SK-N-SH (cell line): ENCODE measurements at regions not wholly inside any gene's neighbourhood (a gene's known extent, or its start where the extent isn't known, plus 50 kb on each side); places are given as distances from the start of the nearest gene placed in this dataset.

ENCODE experiments used
- CTCF ChIA-PET: fragments of 300-600, 350-600 bp; formaldehyde crosslinking; extraction: SDS; loops from one replicate; lab custom pipeline; 2021; lab: Yijun Ruan, JAX
- POLR2A ChIA-PET: fragments of 350-600 bp; sonication (Branson Sonifier 250); formaldehyde crosslinking; extraction: SDS; loops from one replicate; lab custom pipeline; 2020; ENCODE audit warnings: antibody characterized with exemption, inconsistent platforms; lab: Yijun Ruan, JAX
- DNase-seq: peaks from one replicate; pipeline ENCODE4 v3.0.0; 2012
- H2AFZ ChIP-seq: fragments of 200-600 bp; sonication (generic); 2 replicates; pipeline ENCODE4 v1.8.1; 2016; ENCODE audit warnings: antibody characterized with exemption, mild to moderate bottlenecking, low read depth
- H3F3A ChIP-seq: fragments of 200-600 bp; sonication (generic); replicated peaks from 2 replicates; pipeline ENCODE3; 2016; ENCODE audit warnings: antibody characterized with exemption, mild to moderate bottlenecking; ENCODE audit not compliant: insufficient read depth
- H3K27ac ChIP-seq, 2 experiments: fragments of 200-500 bp in 1 of 2; fragments of 200-600 bp in 1 of 2; sonication (Bioruptor generic) in 1 of 2; sonication (generic), shearing (Covaris generic) in 1 of 2; 2 replicates each; pipeline versions ENCODE4 v1.5.1 to v1.6.1; 2014 to 2016; ENCODE audit warnings: low read depth in 2 of 2, inconsistent platforms in 1 of 2, low read length in 1 of 2, mild to moderate bottlenecking in 1 of 2, mixed read lengths in 1 of 2
- H3K27me3 ChIP-seq: fragments of 200-600 bp; sonication (generic), shearing (Covaris generic); 2 replicates; pipeline ENCODE4 v1.6.1; 2016; ENCODE audit warnings: mixed run types; ENCODE audit not compliant: insufficient read depth
- H3K36me3 ChIP-seq, 2 experiments: fragments of 200-500 bp in 1 of 2; fragments of 200-600 bp in 1 of 2; sonication (Bioruptor generic) in 1 of 2; sonication (generic) in 1 of 2; replicated peaks in 1 of 2; 2 replicates each; pipeline versions ENCODE3 to v1.5.1; 2014 to 2016; ENCODE audit warnings: low read length in 1 of 2, mild to moderate bottlenecking in 1 of 2; ENCODE audit not compliant: insufficient read depth in 2 of 2, control insufficient read depth in 1 of 2
- H3K4me1 ChIP-seq, 2 experiments: fragments of 200-500 bp in 1 of 2; fragments of 200-600 bp in 1 of 2; sonication (Bioruptor generic) in 1 of 2; sonication (generic), shearing (Covaris generic) in 1 of 2; 2 replicates each; pipeline versions ENCODE4 v1.5.1 to v1.6.1; 2014 to 2016; ENCODE audit warnings: low read depth in 1 of 2, low read length in 1 of 2, mixed run types in 1 of 2; ENCODE audit not compliant: insufficient read depth in 2 of 2, control insufficient read depth in 1 of 2
- H3K4me2 ChIP-seq: fragments of 200-600 bp; sonication (generic), shearing (Covaris generic); 2 replicates; pipeline ENCODE4 v1.6.1; 2017; ENCODE audit warnings: mixed run types
- H3K4me3 ChIP-seq, 2 experiments: fragments of 200-500 bp in 1 of 2; fragments of 200-600 bp in 1 of 2; sonication (Bioruptor generic) in 1 of 2; sonication (generic), shearing (Covaris generic) in 1 of 2; 2 replicates each; pipeline versions ENCODE4 v1.5.1 to v1.8.1; 2014 to 2016; ENCODE audit warnings: low read depth in 2 of 2, inconsistent platforms in 1 of 2, low read length in 1 of 2, mild to moderate bottlenecking in 1 of 2, mixed read lengths in 1 of 2, moderate library complexity in 1 of 2
- H3K79me2 ChIP-seq: fragments of 200-600 bp; sonication (generic); 2 replicates; pipeline ENCODE4 v1.8.1; 2017; ENCODE audit warnings: mild to moderate bottlenecking; ENCODE audit not compliant: insufficient read depth
- H3K9ac ChIP-seq: fragments of 200-600 bp; sonication (generic); 2 replicates; pipeline ENCODE4 v1.6.1; 2017; ENCODE audit warnings: mixed run types
- H3K9me2 ChIP-seq: fragments of 200-600 bp; sonication (generic); 2 replicates; pipeline ENCODE4 v1.6.1; 2017; ENCODE audit warnings: mixed run types
- H3K9me3 ChIP-seq: fragments of 200-600 bp; sonication (generic); 2 replicates; pipeline ENCODE4 v1.6.1; 2017; ENCODE audit warnings: mixed run types, mild to moderate bottlenecking, moderate library complexity
- H4K20me1 ChIP-seq: fragments of 200-600 bp; sonication (generic); 2 replicates; pipeline ENCODE4 v1.6.1; 2017; ENCODE audit warnings: mild to moderate bottlenecking, mixed run types; ENCODE audit not compliant: insufficient read depth
- CHD2 ChIP-seq: fragments of 150-350 bp; IDR thresholded peaks from 2 replicates; pipeline ENCODE4 v1.6.1; 2018; ENCODE audit warnings: low read length; ENCODE audit not compliant: partially characterized antibody
- ELF1 ChIP-seq: IDR thresholded peaks from 2 replicates; pipeline ENCODE4 v1.4.0; 2012
- EP300 ChIP-seq, 2 experiments: IDR thresholded peaks; 2 replicates each; pipeline versions ENCODE4 v1.4.0 to v1.6.1; 2012; ENCODE audit warnings: borderline replicate concordance in 1 of 2, low read depth in 1 of 2, low read length in 1 of 2
- FOSL2 ChIP-seq: IDR thresholded peaks from 2 replicates; pipeline ENCODE4 v1.4.0; 2012; ENCODE audit warnings: low read depth, mild to moderate bottlenecking, moderate library complexity, borderline replicate concordance
- FOXJ3 ChIP-seq: sonication (generic); formaldehyde crosslinking; IDR thresholded peaks from 2 replicates; pipeline ENCODE4 v1.5.1; 2020; ENCODE audit warnings: mild to moderate bottlenecking, missing genetic modification reagents
- FOXM1 ChIP-seq: IDR thresholded peaks from 2 replicates; pipeline ENCODE4 v1.4.0; 2012; ENCODE audit warnings: low read depth, mild to moderate bottlenecking
- GABPA ChIP-seq: IDR thresholded peaks from 2 replicates; pipeline ENCODE4 v1.4.0; 2012; ENCODE audit warnings: low read depth, mild to moderate bottlenecking
- IRF3 ChIP-seq: fragments of 150-350 bp; IDR thresholded peaks from 2 replicates; pipeline ENCODE4 v1.6.1; 2016; ENCODE audit warnings: mild to moderate bottlenecking, low read depth, low read length
- MEF2A ChIP-seq: IDR thresholded peaks from 2 replicates; pipeline ENCODE4 v1.4.0; 2012; ENCODE audit warnings: low read depth, borderline replicate concordance
- MXI1 ChIP-seq: IDR thresholded peaks from 2 replicates; pipeline ENCODE4 v1.6.1; 2012; ENCODE audit warnings: mild to moderate bottlenecking, low read depth, low read length, improper control_type of control experiment
- NFIC ChIP-seq: IDR thresholded peaks from 2 replicates; pipeline ENCODE4 v1.4.0; 2012; ENCODE audit warnings: borderline replicate concordance
- NRF1 ChIP-seq: IDR thresholded peaks from 2 replicates; pipeline ENCODE4 v1.6.1; 2012; ENCODE audit warnings: low read depth, mild to moderate bottlenecking, low read length
- POLR2AphosphoS5 ChIP-seq: IDR thresholded peaks from 2 replicates; pipeline ENCODE4 v1.6.1; 2012; ENCODE audit warnings: low read depth, low read length
- RAD21 ChIP-seq: IDR thresholded peaks from 2 replicates; pipeline ENCODE4 v1.6.1; 2012; ENCODE audit warnings: mild to moderate bottlenecking, low read length
- RCOR1 ChIP-seq: fragments of 150-350 bp; IDR thresholded peaks from 2 replicates; pipeline ENCODE4 v1.6.1; 2017; ENCODE audit warnings: antibody characterized with exemption, low read length
- REST ChIP-seq: IDR thresholded peaks from 2 replicates; pipeline ENCODE4 v1.6.1; 2012; ENCODE audit warnings: mild to moderate bottlenecking, low read depth, low read length, moderate library complexity
- RFX5 ChIP-seq: IDR thresholded peaks from 2 replicates; pipeline ENCODE4 v1.6.1; 2012; ENCODE audit warnings: mild to moderate bottlenecking, improper control_type of control experiment, low read length
- SIN3A ChIP-seq: IDR thresholded peaks from 2 replicates; pipeline ENCODE4 v1.6.1; 2012; ENCODE audit warnings: low read depth, mild to moderate bottlenecking, low read length, moderate library complexity, borderline replicate concordance
- SMC3 ChIP-seq: IDR thresholded peaks from 2 replicates; pipeline ENCODE4 v1.6.1; 2012; ENCODE audit warnings: low read depth, low read length, improper control_type of control experiment
- TCF12 ChIP-seq: IDR thresholded peaks from 2 replicates; pipeline ENCODE4 v1.4.0; 2012
- USF2 ChIP-seq: fragments of 150-350 bp; IDR thresholded peaks from 2 replicates; pipeline ENCODE4 v1.6.1; 2017; ENCODE audit warnings: antibody characterized with exemption, low read length, low read depth, borderline replicate concordance
- YY1 ChIP-seq: IDR thresholded peaks from 2 replicates; pipeline ENCODE4 v1.4.0; 2012; ENCODE audit warnings: low read depth, mild to moderate bottlenecking
- WGBS: methylation state at CpG from one replicate; pipeline ENCODE4 v1.1.6; 2017; ENCODE audit warnings: low lambda C conversion rate; 5-methylcytosine and 5-hydroxymethylcytosine counted together
- TF ChIP-seq, protein P1 (sequence below): IDR thresholded peaks from 2 replicates; pipeline ENCODE4 v1.4.0; 2012; ENCODE audit warnings: low read depth, borderline replicate concordance
- TF ChIP-seq, protein P2 (sequence below): IDR thresholded peaks from 2 replicates; pipeline ENCODE4 v1.4.0; 2012; ENCODE audit warnings: low read depth
- TF ChIP-seq, protein P3 (sequence below): IDR thresholded peaks from 2 replicates; pipeline ENCODE4; 2012
- TF ChIP-seq, protein P4 (sequence below): IDR thresholded peaks from 2 replicates; pipeline ENCODE4 v1.4.0; 2012; ENCODE audit warnings: low read depth, borderline replicate concordance

- WGBS, result 21% methylated on average over 1 of the region's 1 CpG
- POLR2A ChIA-PET, result no interaction called here
- no peaks in the 10 kb centered on the region for H3K9me2 ChIP-seq
- no peaks in the 10 kb centered on the region for H3K79me2 ChIP-seq
- H3F3A ChIP-seq, result peaks cover 7% of the 10 kb centered on the region
- H3K27ac ChIP-seq, result peak overlapping the region in 1 of 2 experiments; percentile 60; a peak in 3 of 4 replicates
- no peaks in the 10 kb centered on the region for H3K27me3 ChIP-seq
- H3K9ac ChIP-seq, result no peak overlapping the region
- peaks cover 0 to 9% of the 10 kb centered on the region in 2 experiments; a peak in 3 of 4 replicates for H3K4me1 ChIP-seq
- H3K9me3 ChIP-seq, result no peaks in the 10 kb centered on the region
- H3K4me3 ChIP-seq, result peak overlapping the region in 1 of 2 experiments; percentile 6; a peak in 1 of 4 replicates
- H3K4me2 ChIP-seq, result peak overlapping the region; percentile 42; the same call in 1 of the 2 replicates
- DNase-seq, result no peak
- no peaks in the 10 kb centered on the region for H3K36me3 ChIP-seq
- peak overlapping the region; percentile 63; the same call in 1 of the 2 replicates for H2AFZ ChIP-seq
- CTCF ChIA-PET, result no interaction called here
- H4K20me1 ChIP-seq, result no peaks in the 10 kb centered on the region
- TF ChIP-seq SMC3 (no peak), USF2 (no peak), EP300 (IDR thresholded peaks at IDR 0.05; ENCODE audit: borderline replicate concordance in 1 of 2, low read depth in 1 of 2, low read length in 1 of 2) (peak in 1 of 2 experiments; percentile 33; a peak in 1 of 4 replicates), FOXJ3 (CRISPR knock-in tag) (no peak), FOXM1 (no peak), ELF1 (no peak), POLR2AphosphoS5 (no peak), GABPA (no peak), YY1 (no peak), REST (no peak), FOSL2 (peak; percentile 60; the same call in 1 of the 2 replicates), MXI1 (no peak), RCOR1 (no peak), NRF1 (no peak), RAD21 (no peak), RFX5 (no peak), CHD2 (no peak), MEF2A (peak; percentile 93), TCF12 (peak; percentile 50), IRF3 (no peak), SIN3A (no peak), NFIC (no peak)
- TF ChIP-seq, protein P1, sequence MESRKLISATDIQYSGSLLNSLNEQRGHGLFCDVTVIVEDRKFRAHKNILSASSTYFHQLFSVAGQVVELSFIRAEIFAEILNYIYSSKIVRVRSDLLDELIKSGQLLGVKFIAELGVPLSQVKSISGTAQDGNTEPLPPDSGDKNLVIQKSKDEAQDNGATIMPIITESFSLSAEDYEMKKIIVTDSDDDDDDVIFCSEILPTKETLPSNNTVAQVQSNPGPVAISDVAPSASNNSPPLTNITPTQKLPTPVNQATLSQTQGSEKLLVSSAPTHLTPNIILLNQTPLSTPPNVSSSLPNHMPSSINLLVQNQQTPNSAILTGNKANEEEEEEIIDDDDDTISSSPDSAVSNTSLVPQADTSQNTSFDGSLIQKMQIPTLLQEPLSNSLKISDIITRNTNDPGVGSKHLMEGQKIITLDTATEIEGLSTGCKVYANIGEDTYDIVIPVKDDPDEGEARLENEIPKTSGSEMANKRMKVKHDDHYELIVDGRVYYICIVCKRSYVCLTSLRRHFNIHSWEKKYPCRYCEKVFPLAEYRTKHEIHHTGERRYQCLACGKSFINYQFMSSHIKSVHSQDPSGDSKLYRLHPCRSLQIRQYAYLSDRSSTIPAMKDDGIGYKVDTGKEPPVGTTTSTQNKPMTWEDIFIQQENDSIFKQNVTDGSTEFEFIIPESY, result no peak
- TF ChIP-seq, protein P2, sequence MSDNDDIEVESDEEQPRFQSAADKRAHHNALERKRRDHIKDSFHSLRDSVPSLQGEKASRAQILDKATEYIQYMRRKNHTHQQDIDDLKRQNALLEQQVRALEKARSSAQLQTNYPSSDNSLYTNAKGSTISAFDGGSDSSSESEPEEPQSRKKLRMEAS, result no peak
- TF ChIP-seq, protein P3, sequence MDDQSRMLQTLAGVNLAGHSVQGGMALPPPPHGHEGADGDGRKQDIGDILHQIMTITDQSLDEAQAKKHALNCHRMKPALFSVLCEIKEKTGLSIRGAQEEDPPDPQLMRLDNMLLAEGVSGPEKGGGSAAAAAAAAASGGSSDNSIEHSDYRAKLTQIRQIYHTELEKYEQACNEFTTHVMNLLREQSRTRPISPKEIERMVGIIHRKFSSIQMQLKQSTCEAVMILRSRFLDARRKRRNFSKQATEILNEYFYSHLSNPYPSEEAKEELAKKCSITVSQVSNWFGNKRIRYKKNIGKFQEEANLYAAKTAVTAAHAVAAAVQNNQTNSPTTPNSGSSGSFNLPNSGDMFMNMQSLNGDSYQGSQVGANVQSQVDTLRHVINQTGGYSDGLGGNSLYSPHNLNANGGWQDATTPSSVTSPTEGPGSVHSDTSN, result peak; percentile 45
- TF ChIP-seq, protein P4, sequence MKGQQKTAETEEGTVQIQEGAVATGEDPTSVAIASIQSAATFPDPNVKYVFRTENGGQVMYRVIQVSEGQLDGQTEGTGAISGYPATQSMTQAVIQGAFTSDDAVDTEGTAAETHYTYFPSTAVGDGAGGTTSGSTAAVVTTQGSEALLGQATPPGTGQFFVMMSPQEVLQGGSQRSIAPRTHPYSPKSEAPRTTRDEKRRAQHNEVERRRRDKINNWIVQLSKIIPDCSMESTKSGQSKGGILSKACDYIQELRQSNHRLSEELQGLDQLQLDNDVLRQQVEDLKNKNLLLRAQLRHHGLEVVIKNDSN, result no peak
These were observed 191.0 kb upstream of the HTR2A start for GRCh38 chr13:47087841-47088240.
